ENCODE measurements at regions not wholly inside any gene's neighbourhood (a gene's known extent, or its start where the extent isn't known, plus 50 kb on each side); places are given as distances from the start of the nearest gene placed in this dataset.

DNA sequence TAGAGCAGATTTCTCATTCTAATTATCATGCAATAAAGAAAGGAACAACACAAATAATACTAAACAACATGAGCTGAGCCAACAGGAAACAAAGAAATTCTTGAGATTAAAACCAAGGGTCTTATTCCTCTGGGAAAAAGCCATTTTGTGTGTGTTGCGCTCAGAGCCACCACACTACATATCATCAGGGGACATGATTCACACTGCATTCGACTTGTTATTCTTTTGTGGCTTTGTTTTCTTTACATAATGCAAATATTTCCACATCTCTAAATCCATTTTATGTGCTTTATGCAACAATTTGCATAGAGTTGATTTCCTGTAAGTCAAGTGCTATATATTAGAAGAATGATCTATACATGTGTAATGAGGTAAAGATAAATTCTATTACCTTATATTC, 719.6 kb downstream of the TBC1D32 start:
- TF ChIP-seq, protein P1, sequence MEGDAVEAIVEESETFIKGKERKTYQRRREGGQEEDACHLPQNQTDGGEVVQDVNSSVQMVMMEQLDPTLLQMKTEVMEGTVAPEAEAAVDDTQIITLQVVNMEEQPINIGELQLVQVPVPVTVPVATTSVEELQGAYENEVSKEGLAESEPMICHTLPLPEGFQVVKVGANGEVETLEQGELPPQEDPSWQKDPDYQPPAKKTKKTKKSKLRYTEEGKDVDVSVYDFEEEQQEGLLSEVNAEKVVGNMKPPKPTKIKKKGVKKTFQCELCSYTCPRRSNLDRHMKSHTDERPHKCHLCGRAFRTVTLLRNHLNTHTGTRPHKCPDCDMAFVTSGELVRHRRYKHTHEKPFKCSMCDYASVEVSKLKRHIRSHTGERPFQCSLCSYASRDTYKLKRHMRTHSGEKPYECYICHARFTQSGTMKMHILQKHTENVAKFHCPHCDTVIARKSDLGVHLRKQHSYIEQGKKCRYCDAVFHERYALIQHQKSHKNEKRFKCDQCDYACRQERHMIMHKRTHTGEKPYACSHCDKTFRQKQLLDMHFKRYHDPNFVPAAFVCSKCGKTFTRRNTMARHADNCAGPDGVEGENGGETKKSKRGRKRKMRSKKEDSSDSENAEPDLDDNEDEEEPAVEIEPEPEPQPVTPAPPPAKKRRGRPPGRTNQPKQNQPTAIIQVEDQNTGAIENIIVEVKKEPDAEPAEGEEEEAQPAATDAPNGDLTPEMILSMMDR (IDR thresholded peaks at IDR 0.05; ENCODE audit: insufficient read depth, low read length): no peak
- TF ChIP-seq POLR2AphosphoS5 (IDR thresholded peaks at IDR 0.05; ENCODE audit: low read depth) (no peak), SPI1 (IDR thresholded peaks at IDR 0.05; ENCODE audit: borderline replicate concordance, low read depth) (no peak)
- TF ChIP-seq, protein P2, sequence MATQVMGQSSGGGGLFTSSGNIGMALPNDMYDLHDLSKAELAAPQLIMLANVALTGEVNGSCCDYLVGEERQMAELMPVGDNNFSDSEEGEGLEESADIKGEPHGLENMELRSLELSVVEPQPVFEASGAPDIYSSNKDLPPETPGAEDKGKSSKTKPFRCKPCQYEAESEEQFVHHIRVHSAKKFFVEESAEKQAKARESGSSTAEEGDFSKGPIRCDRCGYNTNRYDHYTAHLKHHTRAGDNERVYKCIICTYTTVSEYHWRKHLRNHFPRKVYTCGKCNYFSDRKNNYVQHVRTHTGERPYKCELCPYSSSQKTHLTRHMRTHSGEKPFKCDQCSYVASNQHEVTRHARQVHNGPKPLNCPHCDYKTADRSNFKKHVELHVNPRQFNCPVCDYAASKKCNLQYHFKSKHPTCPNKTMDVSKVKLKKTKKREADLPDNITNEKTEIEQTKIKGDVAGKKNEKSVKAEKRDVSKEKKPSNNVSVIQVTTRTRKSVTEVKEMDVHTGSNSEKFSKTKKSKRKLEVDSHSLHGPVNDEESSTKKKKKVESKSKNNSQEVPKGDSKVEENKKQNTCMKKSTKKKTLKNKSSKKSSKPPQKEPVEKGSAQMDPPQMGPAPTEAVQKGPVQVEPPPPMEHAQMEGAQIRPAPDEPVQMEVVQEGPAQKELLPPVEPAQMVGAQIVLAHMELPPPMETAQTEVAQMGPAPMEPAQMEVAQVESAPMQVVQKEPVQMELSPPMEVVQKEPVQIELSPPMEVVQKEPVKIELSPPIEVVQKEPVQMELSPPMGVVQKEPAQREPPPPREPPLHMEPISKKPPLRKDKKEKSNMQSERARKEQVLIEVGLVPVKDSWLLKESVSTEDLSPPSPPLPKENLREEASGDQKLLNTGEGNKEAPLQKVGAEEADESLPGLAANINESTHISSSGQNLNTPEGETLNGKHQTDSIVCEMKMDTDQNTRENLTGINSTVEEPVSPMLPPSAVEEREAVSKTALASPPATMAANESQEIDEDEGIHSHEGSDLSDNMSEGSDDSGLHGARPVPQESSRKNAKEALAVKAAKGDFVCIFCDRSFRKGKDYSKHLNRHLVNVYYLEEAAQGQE (IDR thresholded peaks at IDR 0.05; ENCODE audit: insufficient replicate concordance, low read depth): no peak

Data from HL-60 (cell line).